ENCODE measurements at regions not wholly inside any gene's neighbourhood (a gene's known extent, or its start where the extent isn't known, plus 50 kb on each side); places are given as distances from the start of the nearest gene placed in this dataset.

DNA sequence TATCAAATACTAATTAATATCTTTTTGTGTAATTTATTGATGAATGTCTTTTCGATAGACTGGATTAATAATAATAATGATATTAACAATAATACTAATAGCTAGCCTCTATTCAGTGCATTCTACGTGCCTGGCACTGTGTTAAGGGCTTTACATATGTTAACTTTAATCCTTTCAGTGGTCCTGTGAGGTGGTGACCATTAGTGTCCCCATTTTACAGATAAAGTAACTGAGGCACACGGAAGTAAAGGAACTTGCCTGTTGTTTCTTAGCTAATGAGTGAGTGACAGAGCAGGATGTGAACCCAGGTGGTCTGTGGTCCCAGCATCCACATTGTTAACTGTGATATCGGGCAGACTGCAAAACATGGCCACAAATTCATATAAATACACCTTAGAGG lies 335.7 kb upstream of the PROX1 start:
- TF ChIP-seq REST (IDR thresholded peaks at IDR 0.05; ENCODE audit: insufficient read depth in 1 of 2, low read depth in 2 of 2, low read length in 2 of 2), result no peak
- TF ChIP-seq FOXP2 (optimal IDR thresholded peaks at IDR 0.05; ENCODE audit: borderline replicate concordance, extremely low read depth, extremely low read length, insufficient read depth), result no peak
- no peak for TF ChIP-seq SIN3A (IDR thresholded peaks at IDR 0.05; ENCODE audit: borderline replicate concordance, insufficient read depth, low read length)
- no peak for TF ChIP-seq TAF1 (IDR thresholded peaks at IDR 0.05; ENCODE audit: borderline replicate concordance, insufficient read depth, low read length)
- TF ChIP-seq POLR2AphosphoS5 (IDR thresholded peaks at IDR 0.05; ENCODE audit: low read depth, low read length), result no peak

DNA sequence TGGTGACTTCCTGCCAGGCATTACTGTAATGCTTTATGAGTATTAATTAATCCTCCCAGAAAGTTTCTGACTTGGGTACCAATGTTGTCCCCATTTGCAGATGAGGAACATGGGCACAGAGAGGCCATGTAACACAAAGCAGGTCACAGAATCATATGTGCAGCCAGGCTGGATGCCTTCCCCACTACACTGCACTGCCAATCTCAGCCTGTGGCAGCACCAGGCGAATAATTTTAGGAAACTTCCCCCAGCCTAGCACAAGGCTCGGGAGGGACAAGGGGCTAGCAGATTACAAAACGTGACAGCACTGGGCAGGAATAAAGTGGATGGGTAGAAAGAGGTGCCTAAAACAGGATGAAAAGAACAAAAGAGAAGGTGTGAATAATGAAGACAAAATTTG lies 331.7 kb upstream of the PROX1 start:
- TF ChIP-seq REST (IDR thresholded peaks at IDR 0.05; ENCODE audit: insufficient read depth in 1 of 2, low read depth in 2 of 2, low read length in 2 of 2) (no peak), FOXP2 (optimal IDR thresholded peaks at IDR 0.05; ENCODE audit: borderline replicate concordance, extremely low read depth, extremely low read length, insufficient read depth) (no peak), SIN3A (IDR thresholded peaks at IDR 0.05; ENCODE audit: borderline replicate concordance, insufficient read depth, low read length) (no peak), TAF1 (IDR thresholded peaks at IDR 0.05; ENCODE audit: borderline replicate concordance, insufficient read depth, low read length) (no peak), POLR2AphosphoS5 (IDR thresholded peaks at IDR 0.05; ENCODE audit: low read depth, low read length) (no peak)

DNA sequence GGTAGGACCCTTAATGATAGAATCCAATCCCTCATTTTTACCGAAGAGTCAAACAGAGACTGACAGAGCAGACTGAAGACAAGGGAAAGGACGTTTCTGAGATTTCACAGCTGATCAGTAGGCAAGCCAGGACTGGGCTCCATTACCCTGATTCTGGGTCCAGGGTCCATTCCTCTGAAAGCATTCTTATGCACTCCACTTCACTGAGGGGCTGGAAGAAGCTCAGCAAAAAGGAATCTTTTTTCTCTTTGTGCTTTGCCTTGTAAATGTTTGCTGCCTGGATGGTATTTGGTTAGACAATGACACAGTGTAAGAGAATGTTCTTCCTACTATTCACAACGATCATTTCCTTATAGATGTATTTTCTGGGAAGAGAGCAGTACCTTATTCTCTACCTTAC lies 331.3 kb upstream of the PROX1 start:
- TF ChIP-seq FOXP2 (optimal IDR thresholded peaks at IDR 0.05; ENCODE audit: borderline replicate concordance, extremely low read depth, extremely low read length, insufficient read depth), result no peak
- no peak for TF ChIP-seq TAF1 (IDR thresholded peaks at IDR 0.05; ENCODE audit: borderline replicate concordance, insufficient read depth, low read length)
- no peak for TF ChIP-seq POLR2AphosphoS5 (IDR thresholded peaks at IDR 0.05; ENCODE audit: low read depth, low read length)
- TF ChIP-seq SIN3A (IDR thresholded peaks at IDR 0.05; ENCODE audit: borderline replicate concordance, insufficient read depth, low read length), result no peak
- TF ChIP-seq REST (IDR thresholded peaks at IDR 0.05; ENCODE audit: insufficient read depth in 1 of 2, low read depth in 2 of 2, low read length in 2 of 2), result no peak

DNA sequence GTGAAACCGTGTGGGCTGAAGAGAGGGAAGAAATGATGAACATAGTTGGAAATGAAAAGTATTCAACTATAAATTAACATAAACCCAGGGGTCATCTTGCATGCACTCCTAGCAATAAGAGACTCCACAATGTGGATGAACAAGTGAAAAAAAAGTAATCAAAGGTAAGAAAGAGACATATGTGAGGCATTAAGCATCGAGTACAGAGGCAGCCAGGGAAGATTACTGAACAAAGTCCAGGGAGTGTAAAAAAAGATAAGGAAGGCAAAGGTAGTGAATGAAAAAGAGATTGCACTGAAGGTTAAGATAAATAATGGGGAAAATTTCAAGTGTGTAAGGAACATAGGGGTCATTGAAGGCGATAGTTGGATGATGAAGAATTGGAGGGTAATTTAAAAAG lies 330.8 kb upstream of the PROX1 start:
- TF ChIP-seq TAF1 (IDR thresholded peaks at IDR 0.05; ENCODE audit: borderline replicate concordance, insufficient read depth, low read length) (no peak), SIN3A (IDR thresholded peaks at IDR 0.05; ENCODE audit: borderline replicate concordance, insufficient read depth, low read length) (no peak), POLR2AphosphoS5 (IDR thresholded peaks at IDR 0.05; ENCODE audit: low read depth, low read length) (no peak), FOXP2 (optimal IDR thresholded peaks at IDR 0.05; ENCODE audit: borderline replicate concordance, extremely low read depth, extremely low read length, insufficient read depth) (no peak), REST (IDR thresholded peaks at IDR 0.05; ENCODE audit: insufficient read depth in 1 of 2, low read depth in 2 of 2, low read length in 2 of 2) (no peak)

- TF ChIP-seq TAF1 (IDR thresholded peaks at IDR 0.05; ENCODE audit: borderline replicate concordance, insufficient read depth, low read length), result no peak
- no peak for TF ChIP-seq FOXP2 (optimal IDR thresholded peaks at IDR 0.05; ENCODE audit: borderline replicate concordance, extremely low read depth, extremely low read length, insufficient read depth)
- TF ChIP-seq SIN3A (IDR thresholded peaks at IDR 0.05; ENCODE audit: borderline replicate concordance, insufficient read depth, low read length), result no peak
- TF ChIP-seq REST (IDR thresholded peaks at IDR 0.05; ENCODE audit: insufficient read depth in 1 of 2, low read depth in 2 of 2, low read length in 2 of 2), result no peak
- TF ChIP-seq POLR2AphosphoS5 (IDR thresholded peaks at IDR 0.05; ENCODE audit: low read depth, low read length), result no peak
Measured at GRCh38 chr1:213657879-213658278, 329.9 kb upstream of the PROX1 start.
